Lung (tissue), 11 donors: ENCODE measurements at regions not wholly inside any gene's neighbourhood (a gene's known extent, or its start where the extent isn't known, plus 50 kb on each side); places are given as distances from the start of the nearest gene placed in this dataset.

Experiments
- ATAC-seq: fragments of 200-7000 bp; cut with Tn5 transposase; one replicate; pipeline ENCODE4 v1.9.1; 2020; ENCODE audit warnings: moderate number of reproducible peaks; ENCODE audit not compliant: insufficient read depth, low FRiP score
- DNase-seq, 3 donors: peaks; one replicate each; pipeline ENCODE4 v3.0.0-alpha.2; 2013 to 2017
- H3K27ac ChIP-seq, 2 donors: one replicate each; pipeline ENCODE4 v1.5.1; 2013; ENCODE audit warnings: mild to moderate bottlenecking in 2 of 2, moderate library complexity in 2 of 2, control low read depth in 1 of 2, inconsistent platforms in 1 of 2, low read depth in 1 of 2, low read length in 1 of 2
- H3K27me3 ChIP-seq, 3 donors: one replicate each; pipeline ENCODE4 v1.5.1; 2013; ENCODE audit warnings: low read length in 2 of 3; ENCODE audit not compliant: control insufficient read depth in 3 of 3, insufficient read depth in 3 of 3
- H3K36me3 ChIP-seq, 4 donors: one replicate each; pipeline ENCODE4 v1.5.1; 2013; ENCODE audit warnings: low read length in 4 of 4, mild to moderate bottlenecking in 1 of 4, moderate library complexity in 1 of 4; ENCODE audit not compliant: control insufficient read depth in 4 of 4, insufficient read depth in 4 of 4
- H3K4me1 ChIP-seq, 5 donors: one replicate each; pipeline ENCODE4 v1.5.1; 2013; ENCODE audit warnings: low read length in 5 of 5, mild to moderate bottlenecking in 2 of 5, moderate library complexity in 1 of 5; ENCODE audit not compliant: control insufficient read depth in 5 of 5, insufficient read depth in 5 of 5
- H3K4me3 ChIP-seq: one replicate; pipeline ENCODE4 v1.5.1; 2013; ENCODE audit warnings: mild to moderate bottlenecking, control low read depth, moderate library complexity
- H3K9ac ChIP-seq, 2 donors: one replicate each; pipeline ENCODE4 v1.5.1; 2013; ENCODE audit warnings: low read length in 2 of 2, control low read depth in 1 of 2; ENCODE audit not compliant: insufficient read depth in 1 of 2
- H3K9me3 ChIP-seq, 4 donors: one replicate each; pipeline ENCODE4 v1.5.1; 2013; ENCODE audit warnings: low read length in 3 of 4, mild to moderate bottlenecking in 1 of 4, moderate library complexity in 1 of 4; ENCODE audit not compliant: control insufficient read depth in 4 of 4, insufficient read depth in 3 of 4
- CTCF ChIP-seq: IDR thresholded peaks from 2 replicates; pipeline ENCODE4 v1.5.1; 2012; ENCODE audit warnings: mild to moderate bottlenecking; ENCODE audit errors: control extremely low read depth, extremely low read depth
- WGBS, 2 donors: extraction: QIAGEN DNeasy Blood & Tissue Kit; methylation state at CpG; one replicate each; pipeline ENCODE4 v1.1.7; 2013; 5-methylcytosine and 5-hydroxymethylcytosine counted together
- donor health status: control.
- donor health status: control.
- donor health status: Bipolar disorder and iron deficiency.
- donor health status: healthy.
- donor health status: DM: yes; HTN: yes; CAD: no.

DNA sequence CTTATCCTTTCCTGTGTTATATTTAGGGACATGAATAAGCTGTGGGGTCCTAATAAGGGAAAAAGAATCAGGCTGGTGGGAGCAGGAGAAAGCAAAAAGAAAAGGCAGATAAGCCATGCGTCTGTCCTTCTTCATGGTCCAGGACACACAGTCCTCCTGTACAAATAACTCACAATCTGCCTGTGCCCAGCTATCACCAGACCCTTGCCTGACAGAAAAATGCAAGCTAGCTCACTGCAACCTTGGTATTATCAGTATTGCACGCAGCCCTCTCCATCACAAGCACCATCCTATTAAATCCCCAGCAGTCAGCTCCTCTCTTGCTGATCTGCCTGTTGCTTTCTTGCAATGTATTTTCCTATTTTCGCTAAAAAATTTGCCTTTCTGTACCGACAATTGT, 78.0 kb downstream of the NEURL3 start:
- H3K9me3 ChIP-seq: peaks cover 0 to 15% (median 2%) of the 10 kb centered on the region in 4 donors
- H3K4me3 ChIP-seq: no peak overlapping the region
- H3K9ac ChIP-seq: no peak overlapping the region
- H3K36me3 ChIP-seq: no peaks in the 10 kb centered on the region
- DNase-seq (no peak), ATAC-seq (no peak)
- H3K27me3 ChIP-seq: peaks cover 0 to 2% (median 0%) of the 10 kb centered on the region in 3 donors
- H3K4me1 ChIP-seq: peaks cover 0 to 3% (median 0%) of the 10 kb centered on the region in 5 donors
- TF ChIP-seq CTCF: no peak
- H3K27ac ChIP-seq: no peak overlapping the region
- 85 to 93% methylated on average over 4 of the region's 4 CpGs for WGBS, 2 donors

DNA sequence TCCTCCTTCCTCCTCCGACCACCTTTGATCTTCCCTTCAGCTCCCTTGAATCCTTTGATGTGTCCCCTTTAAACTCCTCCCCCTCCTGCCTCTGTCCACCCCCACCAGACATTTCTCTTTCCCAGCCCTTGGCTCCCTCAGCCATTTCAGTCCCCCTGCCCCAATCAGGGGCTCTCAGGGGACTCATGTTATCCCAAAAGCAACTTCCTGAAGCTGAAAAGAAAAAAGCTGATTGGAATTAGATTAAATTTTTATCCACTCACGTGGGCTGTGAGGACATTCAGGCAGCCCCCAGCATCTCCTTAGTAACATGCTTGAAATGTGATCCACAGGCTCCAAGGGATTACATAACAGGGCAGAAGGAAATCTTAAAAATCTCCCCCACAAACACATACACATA, 81.3 kb downstream of the NEURL3 start:
- Histone ChIP-seq H3K4me3 (no peak overlapping the region), H3K9me3 (no peaks in the 10 kb centered on the region), H3K27ac (no peak overlapping the region), H3K27me3 (peaks cover 0 to 2% (median 0%) of the 10 kb centered on the region in 3 donors), H3K36me3 (no peaks in the 10 kb centered on the region), H3K4me1 (no peaks in the 10 kb centered on the region), H3K9ac (no peak overlapping the region)
- no peak for TF ChIP-seq CTCF
- no peak for ATAC-seq
- WGBS, 2 donors: 61 to 76% methylated on average over 2 of the region's 2 CpGs
- DNase-seq: peak; percentile 50 to 77 (median 69)
